ENCODE measurements at regions not wholly inside any gene's neighbourhood (a gene's known extent, or its start where the extent isn't known, plus 50 kb on each side); places are given as distances from the start of the nearest gene placed in this dataset.

DNA sequence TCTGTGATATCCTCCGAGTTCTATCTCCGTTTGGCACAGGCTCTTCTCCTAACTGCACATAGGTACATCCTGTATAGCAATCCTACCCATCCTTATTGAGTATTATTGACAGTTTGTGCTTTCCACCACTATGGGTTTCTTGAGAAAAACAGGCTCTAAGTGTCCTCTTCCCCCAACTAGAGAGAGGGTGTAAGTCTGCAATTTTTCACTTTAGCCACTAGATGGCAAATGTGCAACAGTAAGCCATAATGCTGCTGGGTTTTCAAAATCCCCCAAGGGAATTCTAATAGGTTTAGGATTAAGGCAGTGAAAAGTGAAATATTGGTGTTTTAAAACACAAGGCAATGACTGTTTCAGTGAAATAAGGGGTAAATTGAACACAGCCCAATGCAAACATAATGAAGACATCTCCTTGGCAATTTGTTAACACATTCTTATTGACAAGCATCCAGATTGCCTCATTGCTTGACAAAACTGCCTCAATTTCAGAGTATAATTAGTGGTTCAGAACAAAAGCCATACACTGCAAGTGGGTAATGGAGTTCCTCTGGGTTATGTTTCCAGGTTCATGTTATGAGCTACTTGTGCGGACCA, 239.0 kb upstream of the HTR2C start:
- no peak for TF ChIP-seq EZH2 (IDR thresholded peaks at IDR 0.05; ENCODE audit: low read length, missing control alignments)
- TF ChIP-seq CTCF (conservative IDR thresholded peaks at IDR 0.05 in 1 of 2, IDR thresholded peaks at IDR 0.05 in 1 of 2; ENCODE audit: low read depth in 1 of 2, low read length in 2 of 2) = peak; percentile 44 to 60
- Histone ChIP-seq H3K4me3 (replicated peaks in 1 of 4; ENCODE audit: control extremely low read depth in 1 of 4, insufficient read depth in 1 of 4, low read depth in 3 of 4, low read length in 4 of 4) (no peak overlapping the region), H3K79me2 (ENCODE audit: control insufficient read depth, insufficient read depth, low read length) (no peaks in the 10 kb centered on the region), H3K4me1 (ENCODE audit: control insufficient read depth, extremely low read depth, insufficient read depth, low read length) (no peaks in the 10 kb centered on the region), H3K9me3 (ENCODE audit: control insufficient read depth, insufficient read depth, low read depth, low read length) (no peaks in the 10 kb centered on the region), H2AFZ (ENCODE audit: low read length) (no peak overlapping the region), H3K36me3 (ENCODE audit: control insufficient read depth, insufficient read depth, low read length) (no peaks in the 10 kb centered on the region), H3K27me3 (ENCODE audit: control insufficient read depth, insufficient read depth, low read length) (no peaks in the 10 kb centered on the region), H3K9ac (ENCODE audit: insufficient read depth, low read length) (no peak overlapping the region), H3K4me2 (ENCODE audit: extremely low read depth, insufficient read depth, low read length) (no peak overlapping the region), H3K27ac (ENCODE audit: insufficient read depth, low read length) (no peak overlapping the region), H4K20me1 (ENCODE audit: control insufficient read depth, extremely low read depth, insufficient read depth, low read length) (no peaks in the 10 kb centered on the region)
- DNase-seq (ENCODE audit: low read depth in 2 of 2) = peak; percentile 18 to 50

DNA sequence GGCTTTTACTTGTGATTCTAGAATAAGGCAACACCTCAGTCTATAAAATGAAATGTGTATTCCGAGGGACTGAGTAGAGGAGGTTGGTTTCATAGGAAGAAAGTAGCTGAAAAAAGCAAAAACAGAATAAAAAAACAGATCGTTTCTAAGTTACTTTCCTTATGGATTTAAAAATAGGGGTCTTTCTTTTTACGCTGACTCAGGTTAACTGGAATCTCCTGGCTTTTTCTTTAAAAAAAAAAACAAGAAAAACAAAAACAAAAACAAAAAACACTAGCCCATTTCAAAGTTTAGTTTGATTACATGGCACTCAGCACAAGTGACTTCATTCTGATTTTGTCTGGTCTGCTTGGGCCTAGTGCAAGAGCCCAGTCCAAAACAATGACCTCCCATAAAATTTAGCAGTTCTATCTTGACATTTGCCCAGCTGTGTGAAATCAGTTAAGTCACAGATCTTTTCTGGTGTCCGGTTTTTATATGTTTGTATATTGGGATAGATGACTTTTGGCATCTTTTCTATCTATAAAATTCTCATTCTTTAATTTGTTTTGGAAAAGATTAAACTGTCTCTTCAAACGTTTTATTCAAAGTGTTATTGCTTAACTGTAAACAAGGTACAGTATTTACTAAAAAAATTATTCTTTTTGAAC, 222.7 kb upstream of the HTR2C start:
- Histone ChIP-seq H3K9me3 (ENCODE audit: control insufficient read depth, insufficient read depth, low read depth, low read length) (no peaks in the 10 kb centered on the region), H3K27me3 (ENCODE audit: control insufficient read depth, insufficient read depth, low read length) (no peaks in the 10 kb centered on the region), H3K4me2 (ENCODE audit: extremely low read depth, insufficient read depth, low read length) (no peak overlapping the region), H3K36me3 (ENCODE audit: control insufficient read depth, insufficient read depth, low read length) (no peaks in the 10 kb centered on the region), H3K9ac (ENCODE audit: insufficient read depth, low read length) (no peak overlapping the region), H3K4me3 (replicated peaks in 1 of 4; ENCODE audit: control extremely low read depth in 1 of 4, insufficient read depth in 1 of 4, low read depth in 3 of 4, low read length in 4 of 4) (no peak overlapping the region), H3K4me1 (ENCODE audit: control insufficient read depth, extremely low read depth, insufficient read depth, low read length) (no peaks in the 10 kb centered on the region), H3K79me2 (ENCODE audit: control insufficient read depth, insufficient read depth, low read length) (no peaks in the 10 kb centered on the region), H3K27ac (ENCODE audit: insufficient read depth, low read length) (no peak overlapping the region), H2AFZ (ENCODE audit: low read length) (no peak overlapping the region), H4K20me1 (ENCODE audit: control insufficient read depth, extremely low read depth, insufficient read depth, low read length) (no peaks in the 10 kb centered on the region)
- TF ChIP-seq CTCF (conservative IDR thresholded peaks at IDR 0.05 in 1 of 2, IDR thresholded peaks at IDR 0.05 in 1 of 2; ENCODE audit: low read depth in 1 of 2, low read length in 2 of 2) (no peak), EZH2 (IDR thresholded peaks at IDR 0.05; ENCODE audit: low read length, missing control alignments) (no peak)
- no peak for DNase-seq (ENCODE audit: low read depth in 2 of 2)

GRCh38 chrX:114363346-114363745, 220.5 kb upstream of the HTR2C start:
- TF ChIP-seq EZH2 (IDR thresholded peaks at IDR 0.05; ENCODE audit: low read length, missing control alignments) = no peak
- no peak for TF ChIP-seq CTCF (conservative IDR thresholded peaks at IDR 0.05 in 1 of 2, IDR thresholded peaks at IDR 0.05 in 1 of 2; ENCODE audit: low read depth in 1 of 2, low read length in 2 of 2)
- Histone ChIP-seq H2AFZ (ENCODE audit: low read length) (no peak overlapping the region), H3K27me3 (ENCODE audit: control insufficient read depth, insufficient read depth, low read length) (no peaks in the 10 kb centered on the region), H3K9ac (ENCODE audit: insufficient read depth, low read length) (no peak overlapping the region), H3K27ac (ENCODE audit: insufficient read depth, low read length) (no peak overlapping the region), H3K36me3 (ENCODE audit: control insufficient read depth, insufficient read depth, low read length) (no peaks in the 10 kb centered on the region), H3K4me2 (ENCODE audit: extremely low read depth, insufficient read depth, low read length) (no peak overlapping the region), H4K20me1 (ENCODE audit: control insufficient read depth, extremely low read depth, insufficient read depth, low read length) (no peaks in the 10 kb centered on the region), H3K9me3 (ENCODE audit: control insufficient read depth, insufficient read depth, low read depth, low read length) (no peaks in the 10 kb centered on the region), H3K79me2 (ENCODE audit: control insufficient read depth, insufficient read depth, low read length) (no peaks in the 10 kb centered on the region), H3K4me1 (ENCODE audit: control insufficient read depth, extremely low read depth, insufficient read depth, low read length) (no peaks in the 10 kb centered on the region), H3K4me3 (replicated peaks in 1 of 4; ENCODE audit: control extremely low read depth in 1 of 4, insufficient read depth in 1 of 4, low read depth in 3 of 4, low read length in 4 of 4) (no peak overlapping the region)
- no peak for DNase-seq (ENCODE audit: low read depth in 2 of 2)

Data from fibroblast of lung (primary cell).